ENCODE measurements at regions not wholly inside any gene's neighbourhood (a gene's known extent, or its start where the extent isn't known, plus 50 kb on each side); places are given as distances from the start of the nearest gene placed in this dataset.

DNA sequence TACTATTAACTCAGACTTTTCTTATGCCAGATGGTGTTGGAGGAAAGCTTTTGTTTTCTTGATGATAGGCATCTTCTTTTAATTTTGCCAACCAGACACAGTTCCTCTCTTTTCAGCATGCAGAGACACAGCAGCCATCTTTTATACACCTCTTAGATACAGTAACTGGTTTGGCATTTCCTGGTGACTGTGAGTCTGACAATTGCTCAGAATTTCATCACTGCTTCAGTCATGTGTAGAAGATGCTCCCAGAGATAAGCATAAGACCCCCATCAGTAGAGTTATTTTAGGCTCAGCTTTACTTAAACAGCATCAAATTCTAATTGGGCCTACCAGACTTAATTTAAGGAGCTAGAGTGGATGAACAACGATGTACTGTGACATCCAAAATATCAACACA lies 779.0 kb downstream of the SQOR start:
- no peak for DNase-seq (ENCODE audit: low read depth in 3 of 3)

DNA sequence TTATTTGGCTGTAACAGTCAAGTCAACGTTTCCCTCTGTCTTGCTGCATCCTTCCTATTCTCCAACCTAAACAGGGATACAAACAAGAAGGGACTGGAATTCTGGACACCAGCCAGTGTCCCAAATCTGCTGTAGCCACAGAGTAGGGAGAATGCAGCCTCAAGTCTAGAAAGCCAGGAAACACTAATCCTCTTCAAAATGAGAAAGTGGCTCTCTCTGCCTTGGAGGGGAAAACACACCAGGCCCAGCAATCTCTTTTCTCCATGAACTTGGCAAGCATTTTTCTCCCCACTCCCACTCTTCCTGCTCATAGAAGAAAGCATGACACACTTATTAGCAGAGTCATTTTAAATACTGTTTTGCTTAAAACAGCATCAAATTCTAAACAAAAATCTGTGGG lies 781.7 kb downstream of the SQOR start:
- DNase-seq (ENCODE audit: low read depth in 3 of 3), result no peak

DNA sequence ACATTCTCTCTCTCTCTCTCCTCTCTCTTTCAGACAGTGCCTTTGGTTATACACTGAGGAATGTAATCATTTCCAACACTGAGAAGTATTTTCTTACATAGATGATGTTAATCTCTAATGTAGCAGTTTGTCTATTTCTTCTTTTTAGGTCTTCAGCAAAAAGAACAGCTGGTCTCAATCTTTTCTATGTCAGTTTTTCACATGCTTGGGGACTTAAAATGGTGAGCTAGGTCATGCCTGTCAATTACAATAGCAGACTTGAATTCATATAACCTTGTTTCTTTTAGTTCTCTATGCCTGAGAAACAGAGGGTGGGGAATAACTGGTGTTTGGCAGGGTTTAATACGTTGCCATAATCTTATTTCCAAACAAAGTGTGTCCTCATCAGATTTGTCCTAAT lies 786.2 kb downstream of the SQOR start:
- no peak for DNase-seq (ENCODE audit: low read depth in 3 of 3)

DNA sequence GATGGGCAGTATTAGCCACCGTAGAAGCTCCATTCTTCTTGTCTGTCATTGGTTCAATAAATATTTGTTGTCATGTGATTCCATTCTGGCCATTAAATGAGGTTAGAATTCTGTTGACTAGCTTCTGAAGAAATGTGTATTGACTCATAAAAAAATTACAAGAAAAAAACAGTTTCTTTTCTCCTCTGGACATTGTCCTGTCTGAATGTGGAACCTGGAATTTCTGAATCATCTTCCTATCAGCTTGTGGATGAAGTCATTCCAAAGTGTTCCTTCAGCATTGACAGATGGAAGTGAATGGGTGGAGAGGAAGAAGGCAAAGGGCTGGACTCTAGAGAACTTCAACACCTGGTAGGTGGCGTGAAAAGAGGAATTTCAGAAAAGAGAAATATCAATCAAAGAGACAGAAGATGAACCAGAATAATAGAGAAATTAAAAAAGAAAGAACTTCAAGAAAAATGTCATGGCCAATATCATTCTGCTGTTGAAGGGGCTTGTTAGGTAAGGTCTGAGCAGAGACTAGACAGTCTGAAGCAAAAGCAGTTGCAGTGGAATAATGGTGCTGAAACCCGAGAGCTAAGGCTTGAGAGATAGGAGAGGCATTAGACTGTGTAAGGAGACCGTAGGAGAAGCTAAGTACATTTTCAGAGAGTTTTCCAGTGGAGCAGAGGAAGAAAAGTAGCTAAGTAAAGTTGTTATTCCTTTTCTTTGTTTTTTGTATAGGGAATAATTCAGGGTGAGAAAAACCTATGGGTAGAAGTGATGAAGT lies 806.6 kb downstream of the SQOR start:
- no peak for DNase-seq (ENCODE audit: low read depth in 3 of 3)

DNA sequence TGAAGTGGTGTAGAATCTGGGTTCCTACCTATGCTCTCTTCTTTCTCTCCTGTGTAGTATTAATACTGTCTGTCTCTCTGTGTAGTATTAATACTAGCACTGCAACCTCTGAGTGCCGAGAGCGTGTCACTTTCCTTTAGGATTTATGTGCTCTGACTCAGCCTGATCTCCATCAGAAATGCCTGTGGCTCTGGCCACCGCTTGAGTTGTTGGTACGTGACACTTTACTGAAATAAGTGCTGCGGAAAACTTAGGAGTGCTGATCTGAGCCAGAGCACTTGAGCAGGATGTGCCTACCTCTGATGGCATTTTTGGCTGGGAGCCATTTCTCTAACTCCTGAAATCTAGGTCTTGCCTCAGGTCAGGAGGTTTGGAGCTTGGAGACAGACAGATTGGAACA lies 807.4 kb downstream of the SQOR start:
- no peak for DNase-seq (ENCODE audit: low read depth in 3 of 3)

DNA sequence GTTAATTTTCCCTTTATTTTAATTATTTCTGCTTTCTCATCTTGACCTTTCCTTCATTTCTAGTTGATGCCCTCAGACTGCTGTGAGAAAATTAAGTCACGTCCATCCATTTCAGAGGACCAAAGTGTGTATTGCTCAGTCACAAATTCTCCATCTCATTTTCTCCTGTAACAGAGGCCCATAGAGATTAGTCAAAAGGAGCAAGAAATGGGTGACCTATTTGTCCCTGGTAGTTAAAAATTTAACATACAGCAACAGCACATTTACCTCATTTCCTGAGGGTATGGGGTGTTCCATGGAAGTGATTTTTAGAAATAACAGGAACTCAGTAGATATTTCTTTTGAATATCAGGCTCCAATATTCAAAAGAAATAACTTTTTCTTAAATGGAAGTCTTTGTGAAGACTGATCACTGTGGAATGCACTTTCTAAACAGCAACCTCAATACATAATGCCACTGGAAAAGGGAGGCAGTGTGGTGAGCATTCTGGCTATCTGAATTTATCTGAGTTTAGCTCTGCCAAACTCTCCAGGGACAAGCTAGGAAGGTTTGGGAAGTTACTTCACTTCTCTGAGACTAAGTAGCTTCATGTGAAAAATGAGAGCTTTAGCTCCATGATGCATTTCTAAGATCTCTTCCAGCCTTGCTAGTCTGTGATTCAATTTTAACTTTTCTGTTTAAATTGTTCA lies 808.2 kb downstream of the SQOR start:
- DNase-seq (ENCODE audit: low read depth in 3 of 3), result no peak

DNA sequence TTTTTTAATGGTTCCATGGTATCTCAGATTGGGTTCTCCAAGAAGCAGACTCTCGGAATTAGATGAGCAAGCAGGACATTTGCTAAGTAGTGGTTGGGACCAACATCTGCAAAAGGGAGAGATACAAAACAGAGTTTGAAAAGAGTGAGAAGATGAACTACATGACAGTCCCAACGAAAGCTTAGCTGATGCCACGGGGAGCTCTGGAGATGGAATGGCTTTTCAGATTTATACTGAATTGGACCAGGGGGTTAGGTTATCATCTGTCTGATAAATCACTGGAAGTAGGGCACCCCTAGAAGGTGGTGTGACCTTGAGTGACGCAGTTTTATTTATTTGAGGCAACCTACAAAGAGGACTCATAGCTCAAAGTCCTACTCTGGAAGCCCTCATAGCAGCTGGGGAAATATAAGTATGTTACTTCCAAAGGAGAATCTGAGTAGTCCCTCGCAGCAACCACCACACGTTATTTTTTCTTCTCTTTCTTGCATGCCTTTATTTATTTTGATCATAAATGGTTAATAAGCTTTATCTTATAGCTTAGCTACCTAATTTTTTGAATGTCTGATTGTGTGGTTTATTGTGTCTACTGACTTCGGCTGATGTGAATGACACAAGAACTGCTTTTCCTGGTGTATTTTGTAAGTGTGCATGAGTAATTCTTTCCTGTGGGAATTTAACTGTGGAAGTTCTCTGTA lies 815.4 kb downstream of the SQOR start:
- no peak for DNase-seq (ENCODE audit: low read depth in 3 of 3)

DNA sequence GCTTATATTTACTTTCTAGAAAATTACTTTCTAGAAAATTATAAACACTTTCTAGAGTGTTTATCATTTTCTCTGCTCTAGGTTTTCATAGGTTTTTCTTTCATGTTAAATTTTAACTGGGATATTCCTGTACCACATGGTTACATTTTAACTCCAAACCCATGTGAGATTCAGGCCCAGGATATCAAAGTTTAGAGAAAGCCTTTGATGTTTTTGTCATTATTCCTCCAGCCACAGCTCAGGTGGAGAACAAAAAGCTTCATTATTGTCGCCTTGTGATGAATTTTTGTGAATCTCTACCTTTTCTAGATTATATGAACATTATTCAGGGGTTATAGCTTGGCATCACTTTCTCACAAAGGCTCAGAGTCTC lies 816.0 kb downstream of the SQOR start:
- DNase-seq (ENCODE audit: low read depth in 3 of 3), result no peak

DNA sequence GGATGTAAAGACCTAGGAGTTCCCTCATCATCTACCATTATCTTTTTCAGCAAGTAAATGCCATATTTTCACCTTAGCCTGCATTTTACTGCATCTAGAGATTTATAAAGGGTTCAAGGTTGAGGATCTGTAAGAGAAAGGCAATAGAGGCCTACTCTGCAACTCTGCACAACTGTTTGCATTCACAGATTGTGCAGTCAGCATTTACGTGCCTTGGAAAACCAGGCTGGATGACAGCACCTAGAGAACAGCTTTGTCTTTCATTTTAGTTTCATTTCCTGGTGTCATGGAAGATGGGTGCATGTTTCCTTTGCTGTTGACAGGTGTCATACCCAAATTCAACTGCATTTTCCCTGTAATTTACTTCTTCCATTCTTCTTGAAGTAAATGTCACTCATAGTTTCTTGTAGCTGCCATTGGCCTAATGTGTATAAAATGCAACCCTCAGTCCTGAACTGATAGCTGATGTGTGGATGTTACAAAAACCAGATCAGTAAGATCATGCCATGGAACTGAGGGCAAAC lies 817.5 kb downstream of the SQOR start:
- no peak for DNase-seq (ENCODE audit: low read depth in 3 of 3)

DNA sequence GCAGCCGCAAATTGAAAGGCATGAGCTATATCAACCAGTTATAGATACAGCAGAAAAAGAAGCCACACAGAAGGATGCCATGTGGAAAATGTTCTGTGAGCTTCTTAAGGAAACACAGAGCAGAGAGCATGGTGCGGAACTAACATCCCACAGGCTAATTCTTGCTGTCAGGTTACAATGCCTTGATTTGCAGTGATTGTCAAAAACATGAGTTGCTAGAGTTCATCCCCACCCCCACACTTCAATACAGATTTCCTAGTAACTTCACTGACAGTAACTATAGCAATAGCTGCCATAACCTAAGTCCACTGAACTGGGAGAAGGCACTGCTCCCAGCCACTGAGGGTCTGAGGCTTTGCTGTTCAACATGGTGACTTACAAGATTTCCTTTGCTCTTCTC lies 821.6 kb downstream of the SQOR start:
- no peak for DNase-seq (ENCODE audit: low read depth in 3 of 3)

DNA sequence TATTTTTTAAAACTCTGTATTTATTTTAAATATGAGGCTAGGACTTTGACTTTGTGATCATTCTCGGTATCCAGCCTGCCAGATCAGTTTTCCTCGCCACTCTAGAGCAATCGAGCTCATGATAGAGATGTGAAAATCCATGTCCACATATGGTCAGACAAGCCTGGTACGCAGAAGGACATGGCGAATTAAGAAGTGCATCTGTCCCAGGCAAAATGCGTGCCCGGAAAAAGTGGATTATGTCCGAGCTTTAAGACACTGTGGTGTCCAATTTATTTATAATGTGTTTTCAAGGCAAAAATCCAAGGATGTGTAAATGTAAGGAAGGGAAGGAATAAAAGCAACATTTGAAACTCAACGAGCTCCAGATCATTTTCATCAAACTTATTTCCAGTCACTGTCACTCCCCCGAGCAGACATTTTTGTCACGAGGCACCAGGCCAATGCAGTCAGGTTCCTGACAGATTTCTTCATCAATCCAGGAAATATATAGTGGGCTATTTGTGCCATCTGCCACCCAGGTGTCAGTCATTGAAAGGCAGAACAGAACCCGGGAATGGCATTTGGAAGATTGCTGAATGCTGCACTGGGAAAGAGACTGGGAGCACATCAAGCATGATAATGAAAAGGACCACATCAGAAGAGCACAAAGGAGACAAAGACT lies 825.7 kb downstream of the SQOR start:
- no peak for DNase-seq (ENCODE audit: low read depth in 3 of 3)

DNA sequence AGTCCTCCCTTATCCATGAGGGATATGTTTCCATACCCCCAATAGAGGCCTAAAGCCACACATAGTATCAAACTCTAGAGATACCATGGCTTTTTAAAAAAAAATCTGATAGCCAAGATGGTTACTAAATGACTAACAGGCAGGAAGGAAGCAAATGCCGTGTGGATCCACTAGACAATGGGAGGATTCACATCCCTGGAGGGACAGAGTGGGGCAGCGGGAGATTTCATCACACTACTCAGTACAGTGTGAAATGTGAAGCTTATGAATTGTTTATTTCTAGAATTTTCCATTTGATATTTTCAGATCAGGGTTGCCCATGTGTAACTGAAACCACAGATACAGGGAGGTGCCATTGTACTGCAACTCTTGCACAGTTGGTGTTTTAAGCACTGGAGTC lies 826.6 kb downstream of the SQOR start:
- no peak for DNase-seq (ENCODE audit: low read depth in 3 of 3)

DNA sequence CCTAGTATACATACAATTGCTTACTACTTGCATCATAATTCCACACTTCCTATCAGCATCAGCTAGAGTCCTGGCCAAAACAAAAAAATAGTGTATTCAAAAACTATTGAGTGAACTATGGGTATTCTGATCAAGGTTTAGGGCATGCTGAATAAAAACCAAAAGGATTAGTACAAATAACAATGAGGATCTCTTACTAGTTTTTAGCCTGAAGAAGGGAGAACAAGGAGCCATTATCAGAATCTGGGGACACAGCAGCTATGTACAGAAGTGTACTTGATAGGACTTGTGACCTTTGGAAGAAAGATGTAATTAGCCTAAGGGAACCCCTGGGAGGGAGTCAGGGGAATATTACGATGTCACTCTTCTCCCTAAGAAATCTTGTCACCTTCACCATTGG lies 832.2 kb downstream of the SQOR start:
- no peak for DNase-seq (ENCODE audit: low read depth in 3 of 3)

DNA sequence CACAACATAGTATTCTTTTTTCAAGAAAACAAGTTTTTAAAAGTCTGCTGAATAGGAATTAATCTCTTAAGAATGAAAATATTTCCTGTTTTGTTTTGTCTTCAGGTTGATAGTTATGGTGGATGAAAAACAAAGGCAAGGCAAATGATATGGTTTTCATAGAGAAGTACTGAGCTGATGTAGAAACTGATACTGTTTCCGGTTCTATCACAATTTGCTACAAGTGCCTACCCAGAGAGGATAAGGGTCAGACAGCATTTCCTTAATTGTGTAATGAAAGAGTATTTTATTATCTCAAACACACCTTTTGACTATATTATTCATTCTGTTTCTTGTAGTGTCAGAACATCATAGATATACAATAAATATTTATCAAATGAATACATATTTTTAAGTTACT lies 836.3 kb downstream of the SQOR start:
- DNase-seq (ENCODE audit: low read depth in 3 of 3), result no peak

DNA sequence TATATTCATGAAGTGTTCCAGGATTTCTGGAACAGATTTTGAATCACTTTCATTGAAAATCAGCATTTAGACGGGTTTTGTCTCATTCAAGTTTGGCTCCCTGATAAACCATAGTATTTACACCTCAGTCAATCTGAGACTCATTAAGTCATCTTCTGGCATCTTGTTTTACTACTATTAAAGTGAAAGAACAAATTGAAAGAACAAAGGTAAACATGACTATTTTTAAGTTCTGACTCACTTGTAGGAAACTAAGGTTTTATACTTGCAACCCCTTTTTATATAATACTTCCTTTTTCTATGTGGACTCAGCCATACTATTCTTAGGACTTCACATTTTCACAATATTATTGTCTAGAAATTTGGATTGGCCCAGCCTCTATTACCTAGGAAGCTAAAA lies 854.4 kb downstream of the SQOR start:
- DNase-seq (ENCODE audit: low read depth in 3 of 3), result no peak

DNA sequence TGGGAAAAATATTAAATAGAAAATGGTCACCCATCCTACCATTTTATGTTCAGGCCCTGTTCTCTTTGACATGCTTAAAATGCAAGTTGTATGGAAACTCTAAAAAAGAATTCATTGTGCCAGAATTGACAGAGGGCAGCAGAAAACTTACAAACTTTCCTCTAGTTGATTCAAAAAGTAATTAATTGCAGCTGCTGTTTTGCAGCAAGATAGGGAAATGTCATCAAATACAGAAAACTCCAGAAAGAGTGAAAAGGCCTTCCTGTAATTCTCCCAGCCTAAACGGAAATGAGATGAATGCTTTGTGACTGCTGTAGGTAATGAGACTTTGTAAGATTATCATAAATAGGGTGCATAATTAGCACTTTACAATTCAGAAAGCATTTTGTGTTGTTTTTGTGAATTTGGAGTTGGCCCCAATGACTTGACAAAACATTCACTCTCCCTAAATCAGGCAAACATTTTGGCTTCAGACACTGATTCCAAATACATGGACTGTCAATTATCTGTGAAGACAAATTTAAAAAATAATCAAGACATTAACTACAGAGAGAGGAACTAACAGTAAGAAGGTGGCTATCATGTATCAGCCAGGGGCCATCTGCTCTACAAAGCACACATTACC lies 861.8 kb downstream of the SQOR start:
- no peak for DNase-seq (ENCODE audit: low read depth in 3 of 3)

DNA sequence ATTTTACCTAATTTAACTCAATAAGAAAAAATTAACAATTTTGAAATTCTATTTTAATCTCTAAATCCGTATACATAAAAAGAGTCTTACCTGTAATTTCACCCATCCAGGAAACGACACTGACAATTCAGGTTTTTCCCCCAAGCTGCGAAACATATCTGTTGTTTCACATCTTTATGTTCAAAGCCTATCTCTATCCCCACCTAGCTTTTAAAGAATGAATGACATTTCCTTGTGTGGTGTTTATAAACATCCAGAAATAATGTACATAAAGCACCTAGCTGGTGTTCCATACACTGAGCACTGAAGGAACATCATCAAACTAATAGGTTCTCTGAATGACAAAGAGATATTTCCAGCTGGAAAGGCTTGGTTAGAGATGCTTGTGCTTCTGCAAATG lies 867.8 kb downstream of the SQOR start:
- no peak for DNase-seq (ENCODE audit: low read depth in 3 of 3)

DNA sequence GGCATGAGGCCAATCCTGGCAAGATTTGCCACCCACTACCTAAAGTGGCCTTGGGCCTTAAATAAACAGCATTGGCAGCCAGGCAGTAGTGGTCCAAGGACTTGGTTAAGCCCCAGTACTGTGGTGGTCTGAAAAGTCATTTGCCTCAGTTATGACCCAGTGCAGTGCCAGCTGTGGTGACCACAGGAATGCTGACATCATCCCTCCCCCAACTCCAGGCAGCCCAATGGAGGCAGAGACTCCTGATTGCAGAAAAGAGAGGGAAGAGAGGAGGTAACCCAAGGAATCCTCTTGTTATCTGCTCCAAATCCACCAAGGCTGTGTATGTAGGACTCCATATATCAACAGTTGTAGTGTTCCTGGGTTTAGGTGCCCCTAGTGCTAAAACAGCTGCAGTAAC lies 883.6 kb downstream of the SQOR start:
- DNase-seq (ENCODE audit: low read depth in 3 of 3), result no peak

DNA sequence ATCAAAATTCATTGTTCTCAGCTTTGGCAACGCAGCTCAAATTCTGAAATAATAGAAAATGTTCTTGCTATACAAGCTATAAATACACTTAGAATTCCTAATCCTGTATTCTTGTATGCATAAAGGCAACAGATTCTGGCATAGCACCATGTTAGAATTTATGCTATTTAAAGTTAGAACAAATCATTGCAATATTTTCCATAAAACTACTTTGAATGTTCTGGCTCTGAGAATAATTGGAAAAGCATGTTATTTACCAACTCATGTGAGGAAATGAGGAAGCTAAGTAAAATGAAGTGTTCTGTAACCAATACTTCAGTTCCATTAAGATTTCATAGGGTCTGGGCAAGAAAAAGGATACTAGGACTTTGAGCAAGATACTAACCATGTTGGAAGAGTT lies 888.9 kb downstream of the SQOR start:
- no peak for DNase-seq (ENCODE audit: low read depth in 3 of 3)

DNA sequence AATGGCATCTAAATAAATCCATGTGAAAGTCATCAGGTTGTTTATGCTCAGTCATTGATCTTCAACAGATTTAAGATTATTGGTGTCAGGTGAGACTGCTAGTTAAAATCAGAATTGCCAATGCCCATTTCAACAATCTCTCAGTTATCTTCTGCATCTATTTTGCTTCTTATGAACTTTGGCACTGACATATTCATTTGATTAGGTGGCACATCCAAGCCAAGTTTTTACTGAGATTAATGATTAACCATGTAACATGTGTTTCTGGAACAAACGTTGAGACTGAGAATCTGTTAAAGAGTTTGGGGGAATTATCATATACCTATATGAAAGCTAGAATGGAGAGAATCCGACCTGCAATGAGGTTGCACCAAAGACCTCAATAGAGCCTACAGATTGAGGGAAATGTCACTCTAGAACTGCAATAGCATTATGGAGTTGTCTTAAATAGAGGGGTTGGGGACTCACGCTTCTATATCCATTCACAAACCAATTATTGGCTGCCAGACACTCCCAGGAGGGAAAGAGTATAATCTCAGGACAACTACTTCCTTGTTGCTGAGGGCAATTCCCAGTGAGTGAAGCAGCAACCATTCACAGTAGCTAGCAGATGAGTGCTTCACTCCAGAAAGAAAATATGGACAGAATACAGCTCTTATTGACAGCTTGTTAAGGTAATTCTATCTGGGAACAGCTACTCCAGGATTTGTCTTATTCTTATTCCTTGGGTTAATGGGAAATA lies 891.3 kb downstream of the SQOR start:
- no peak for DNase-seq (ENCODE audit: low read depth in 3 of 3)

DNA sequence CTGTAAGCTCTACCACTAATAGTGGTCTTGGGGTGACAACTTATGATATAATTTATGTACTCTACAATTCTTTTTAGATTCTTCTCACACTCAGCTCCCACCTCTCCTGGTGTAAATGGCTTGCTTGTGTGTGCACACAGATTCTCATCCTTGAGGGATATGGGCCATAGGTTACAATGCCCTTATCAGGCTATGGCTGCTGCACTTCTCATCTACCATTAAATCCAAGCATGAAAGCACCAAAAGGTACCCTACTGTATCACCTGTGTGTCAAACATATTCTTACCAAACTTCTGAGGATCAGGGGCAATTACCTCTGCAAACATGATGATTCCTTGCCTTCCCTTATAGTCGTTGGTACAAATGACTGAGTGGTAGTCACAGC lies 891.9 kb downstream of the SQOR start:
- no peak for DNase-seq (ENCODE audit: low read depth in 3 of 3)

Measured in stimulated activated CD4-positive, alpha-beta T cell treated with anti-CD3 and anti-CD28 coated beads, TNF-alpha, amount 100 ng/mL, for 24 hours (primary cell).